ENCODE measurements at regions not wholly inside any gene's neighbourhood (a gene's known extent, or its start where the extent isn't known, plus 50 kb on each side); places are given as distances from the start of the nearest gene placed in this dataset.

DNA sequence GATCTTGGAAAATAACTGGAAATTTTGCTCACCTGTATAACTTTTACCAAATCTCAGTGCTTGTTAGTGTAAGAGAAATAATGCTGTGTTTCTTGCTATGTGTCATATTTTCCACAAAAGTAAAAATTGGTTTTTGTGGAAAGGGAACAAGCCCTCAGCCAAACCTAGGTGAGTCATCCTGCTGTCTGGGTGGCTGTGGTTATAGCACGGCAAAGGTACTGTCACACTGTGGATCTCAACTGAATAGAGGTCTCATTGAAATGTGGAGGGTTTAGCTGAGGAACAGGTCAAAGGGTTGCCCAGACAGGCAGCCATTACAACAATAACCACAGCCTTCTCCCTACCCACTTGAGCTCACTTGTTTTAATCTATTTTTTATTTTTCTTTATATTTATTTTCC lies 338.8 kb upstream of the DACH1 start:
- Histone ChIP-seq H3K4me1 (no peaks in the 10 kb centered on the region), H3K36me3 (no peaks in the 10 kb centered on the region), H3K9me3 (no peaks in the 10 kb centered on the region), H3K27me3 (no peaks in the 10 kb centered on the region), H3K27ac (no peak overlapping the region), H3K4me3 (no peak overlapping the region)
- no peak for DNase-seq
- no peak for TF ChIP-seq CTCF (IDR thresholded peaks at IDR 0.05)
- TF ChIP-seq POLR2A (IDR thresholded peaks at IDR 0.05), result no peak
- intact Hi-C loops (cut with DNase I), result no loop called here
- WGBS, 2 donors, result 14 to 27% methylated on average over 1 of the region's 1 CpG

DNA sequence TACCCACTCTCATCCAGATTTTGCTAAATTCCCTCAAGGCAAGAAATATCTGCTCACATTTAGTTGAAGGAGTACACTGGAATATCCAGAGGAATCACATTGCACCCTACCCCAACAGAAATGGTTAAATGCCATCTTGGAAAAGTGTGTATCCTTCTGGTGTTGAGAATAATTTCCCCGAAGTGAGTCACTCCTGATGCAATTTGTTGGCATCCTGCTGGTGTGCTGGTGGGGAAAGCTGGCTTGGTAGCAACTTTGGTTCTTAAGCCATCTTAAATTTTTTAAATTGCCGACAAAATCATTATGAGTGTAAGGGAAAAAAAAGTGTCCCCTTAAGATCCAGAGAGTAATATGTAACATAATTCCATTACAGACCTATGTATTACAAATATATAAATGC lies 337.3 kb upstream of the DACH1 start:
- TF ChIP-seq CTCF (IDR thresholded peaks at IDR 0.05), result no peak
- DNase-seq, result no peak
- WGBS, 2 donors, result 44 to 68% methylated on average over 2 of the region's 2 CpGs

GRCh38 chr13:72201726-72202125 lies 334.7 kb upstream of the DACH1 start:
- intact Hi-C loops (cut with DNase I), result no loop called here
- no peaks in the 10 kb centered on the region for H3K27me3 ChIP-seq
- no peaks in the 10 kb centered on the region for H3K4me1 ChIP-seq
- H3K9me3 ChIP-seq, result no peaks in the 10 kb centered on the region
- H3K27ac ChIP-seq, result no peak overlapping the region
- no peak overlapping the region for H3K4me3 ChIP-seq
- TF ChIP-seq POLR2A (IDR thresholded peaks at IDR 0.05) (no peak), CTCF (IDR thresholded peaks at IDR 0.05) (no peak)
- H3K36me3 ChIP-seq, result no peaks in the 10 kb centered on the region
- no peak for DNase-seq

More for the DNA sequence above, 337.3 kb upstream of the DACH1 start:
- Histone ChIP-seq H3K27ac (no peak overlapping the region), H3K27me3 (no peaks in the 10 kb centered on the region), H3K4me3 (no peak overlapping the region), H3K36me3 (no peaks in the 10 kb centered on the region), H3K4me1 (no peaks in the 10 kb centered on the region), H3K9me3 (no peaks in the 10 kb centered on the region)
- intact Hi-C loops (cut with DNase I), result no loop called here

DNA sequence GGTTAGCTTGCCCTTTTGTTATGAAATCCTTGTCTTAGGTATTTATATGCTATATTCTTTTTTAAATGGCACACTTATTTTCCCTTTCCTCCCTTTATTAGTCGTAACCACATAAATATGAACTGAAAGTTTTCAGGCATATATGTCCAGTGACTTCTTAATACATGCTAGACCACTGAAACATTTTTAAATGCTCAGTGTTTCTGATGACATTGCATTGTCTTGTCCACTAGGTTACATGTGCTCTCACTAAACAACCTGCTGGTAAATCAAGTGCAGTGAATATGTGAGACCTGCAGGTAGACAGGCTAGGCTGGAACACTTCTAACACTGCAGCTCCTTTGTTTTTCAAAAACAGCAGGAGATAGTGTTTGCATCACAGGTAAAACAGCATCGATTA lies 332.6 kb upstream of the DACH1 start:
- Histone ChIP-seq H3K36me3 (no peaks in the 10 kb centered on the region), H3K4me1 (no peaks in the 10 kb centered on the region), H3K27me3 (no peaks in the 10 kb centered on the region), H3K27ac (no peak overlapping the region), H3K4me3 (no peak overlapping the region), H3K9me3 (no peaks in the 10 kb centered on the region)
- no peak for TF ChIP-seq CTCF (IDR thresholded peaks at IDR 0.05)
- TF ChIP-seq POLR2A (IDR thresholded peaks at IDR 0.05), result no peak
- 36 to 42% methylated on average over 2 of the region's 2 CpGs for WGBS, 2 donors
- intact Hi-C loops (cut with DNase I), result no loop called here
- no peak for DNase-seq

GRCh38 chr13:72198967-72199560 lies 332.1 kb upstream of the DACH1 start:
- WGBS, 2 donors, result 56 to 68% methylated on average over 2 of the region's 2 CpGs
- no peak for TF ChIP-seq CTCF (IDR thresholded peaks at IDR 0.05)
- no peak for TF ChIP-seq POLR2A (IDR thresholded peaks at IDR 0.05)

More at GRCh38 chr13:72198967-72199560, 332.1 kb upstream of the DACH1 start:
- no peaks in the 10 kb centered on the region for H3K27me3 ChIP-seq
- H3K27ac ChIP-seq, result no peak overlapping the region
- intact Hi-C loops (cut with DNase I), result no loop called here
- DNase-seq, result no peak
- no peak overlapping the region for H3K4me3 ChIP-seq
- no peaks in the 10 kb centered on the region for H3K4me1 ChIP-seq
- H3K36me3 ChIP-seq, result no peaks in the 10 kb centered on the region
- no peaks in the 10 kb centered on the region for H3K9me3 ChIP-seq

Data from esophagus squamous epithelium (tissue), 5 donors.